ENCODE measurements at regions not wholly inside any gene's neighbourhood (a gene's known extent, or its start where the extent isn't known, plus 50 kb on each side); places are given as distances from the start of the nearest gene placed in this dataset.

DNA sequence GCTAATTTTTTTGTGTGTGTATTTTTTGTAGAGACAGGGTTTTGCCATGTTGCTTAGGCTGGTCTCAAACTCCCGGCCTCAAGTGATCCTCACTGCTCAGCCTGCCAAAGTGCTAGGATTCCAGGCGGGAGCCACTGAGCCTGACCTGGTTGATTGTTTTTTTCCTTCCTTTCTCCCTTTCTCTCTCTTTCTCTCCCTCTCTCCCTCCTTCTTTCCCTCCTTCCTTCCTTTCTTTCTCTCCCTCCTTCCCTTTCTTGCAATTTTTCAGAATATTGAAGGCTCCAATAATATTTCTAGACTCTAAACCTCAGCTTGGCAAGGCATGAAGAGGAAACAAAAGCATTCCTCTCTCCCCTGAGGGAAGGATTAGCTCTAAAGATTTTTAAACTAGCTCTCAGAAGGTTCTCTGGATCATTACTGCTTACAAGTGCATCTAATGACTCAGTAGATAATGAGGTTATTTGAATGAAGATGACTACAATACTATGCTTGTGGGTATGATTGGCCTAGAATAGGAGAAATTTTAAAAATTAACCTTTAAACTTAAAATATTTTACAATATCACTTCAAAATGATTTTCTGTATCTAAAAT lies 68.5 kb upstream of the GADD45A start:
- TF ChIP-seq POLR2A (IDR thresholded peaks at IDR 0.05), result no peak
- TF ChIP-seq, protein P1, sequence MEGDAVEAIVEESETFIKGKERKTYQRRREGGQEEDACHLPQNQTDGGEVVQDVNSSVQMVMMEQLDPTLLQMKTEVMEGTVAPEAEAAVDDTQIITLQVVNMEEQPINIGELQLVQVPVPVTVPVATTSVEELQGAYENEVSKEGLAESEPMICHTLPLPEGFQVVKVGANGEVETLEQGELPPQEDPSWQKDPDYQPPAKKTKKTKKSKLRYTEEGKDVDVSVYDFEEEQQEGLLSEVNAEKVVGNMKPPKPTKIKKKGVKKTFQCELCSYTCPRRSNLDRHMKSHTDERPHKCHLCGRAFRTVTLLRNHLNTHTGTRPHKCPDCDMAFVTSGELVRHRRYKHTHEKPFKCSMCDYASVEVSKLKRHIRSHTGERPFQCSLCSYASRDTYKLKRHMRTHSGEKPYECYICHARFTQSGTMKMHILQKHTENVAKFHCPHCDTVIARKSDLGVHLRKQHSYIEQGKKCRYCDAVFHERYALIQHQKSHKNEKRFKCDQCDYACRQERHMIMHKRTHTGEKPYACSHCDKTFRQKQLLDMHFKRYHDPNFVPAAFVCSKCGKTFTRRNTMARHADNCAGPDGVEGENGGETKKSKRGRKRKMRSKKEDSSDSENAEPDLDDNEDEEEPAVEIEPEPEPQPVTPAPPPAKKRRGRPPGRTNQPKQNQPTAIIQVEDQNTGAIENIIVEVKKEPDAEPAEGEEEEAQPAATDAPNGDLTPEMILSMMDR (IDR thresholded peaks at IDR 0.05), result no peak
- TF ChIP-seq EP300 (IDR thresholded peaks at IDR 0.05; ENCODE audit: low read depth), result no peak
- no peak for TF ChIP-seq POLR2AphosphoS5 (IDR thresholded peaks at IDR 0.05)
- in situ Hi-C loops (cut with MboI; ENCODE audit: low pct_ligation_motif_present in 1 of 4, low pct_unique_long_range_greater_than_20kb in 1 of 4, low sequenced_read_pairs in 3 of 4) (no loop called here), intact Hi-C loops (cut with DNase I; ENCODE audit: low total_unique reads) (no loop called here)
- H3K9me3 ChIP-seq, result no peaks in the 10 kb centered on the region
- WGBS, 2 donors (ENCODE audit: low coverage in 1 of 2), result 98% methylated on average over 2 of the region's 2 CpGs; no CpG with 5 or more reads in 1 of the 2 donors
- peaks cover 0 to 3% (median 1%) of the 10 kb centered on the region in 4 donors for H3K4me1 ChIP-seq
- no peaks in the 10 kb centered on the region for H3K36me3 ChIP-seq
- DNase-seq, result no peak
- no peaks in the 10 kb centered on the region for H3K27me3 ChIP-seq
- H3K27ac ChIP-seq, result no peak overlapping the region
- H3K4me3 ChIP-seq, result no peak overlapping the region

DNA sequence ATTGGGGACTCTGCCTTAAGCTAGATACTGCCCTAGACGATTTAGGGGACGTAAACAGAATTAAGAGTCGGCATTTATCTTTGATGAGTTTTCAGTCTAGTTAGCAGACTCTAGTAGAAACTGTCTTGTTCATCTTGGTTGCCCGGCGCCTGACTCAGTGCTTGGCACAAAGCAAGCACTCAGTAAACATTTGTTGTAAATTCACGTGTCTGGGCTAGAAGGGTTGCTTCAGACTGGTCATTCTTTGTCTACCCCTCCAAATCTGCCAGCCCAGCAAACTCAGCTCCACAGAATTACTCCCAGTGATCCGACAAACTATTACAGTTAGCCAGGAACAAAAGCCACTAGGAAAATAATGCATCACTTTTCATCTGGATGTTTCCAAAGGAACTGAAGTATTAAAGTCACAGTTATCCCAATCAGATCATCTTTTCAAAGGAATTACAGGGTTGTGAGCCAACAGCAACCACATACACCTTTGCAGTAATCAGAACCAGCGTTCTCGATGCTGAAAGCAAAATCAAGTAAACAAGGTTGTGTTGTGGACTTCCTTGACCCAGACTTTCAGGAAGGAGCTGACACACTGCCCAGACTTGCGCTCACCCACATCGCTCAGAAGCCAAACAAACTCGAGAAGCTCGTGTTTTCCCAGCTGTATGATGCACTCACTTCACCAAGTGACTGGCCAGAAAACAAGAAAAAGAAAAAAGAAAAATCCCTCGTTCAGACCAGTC lies 66.5 kb upstream of the GADD45A start:
- no peaks in the 10 kb centered on the region for H3K27me3 ChIP-seq
- H3K27ac ChIP-seq, result peak overlapping the region; percentile 39 to 70 (median 64)
- DNase-seq, result peak; percentile 31
- intact Hi-C loops (cut with DNase I; ENCODE audit: low total_unique reads), result no loop called here
- in situ Hi-C loops (cut with MboI; ENCODE audit: low pct_ligation_motif_present in 1 of 4, low pct_unique_long_range_greater_than_20kb in 1 of 4, low sequenced_read_pairs in 3 of 4), result no loop called here
- H3K4me1 ChIP-seq, result peaks cover 0 to 3% (median 1%) of the 10 kb centered on the region in 4 donors
- 25 to 40% methylated on average over 8 to 14 of the region's 14 CpGs for WGBS, 2 donors (ENCODE audit: low coverage in 1 of 2)
- no peak overlapping the region for H3K4me3 ChIP-seq
- no peaks in the 10 kb centered on the region for H3K9me3 ChIP-seq
- no peaks in the 10 kb centered on the region for H3K36me3 ChIP-seq
- TF ChIP-seq POLR2AphosphoS5 (IDR thresholded peaks at IDR 0.05), result peak in 1 of 3 donors; percentile 38
- no peak for TF ChIP-seq POLR2A (IDR thresholded peaks at IDR 0.05)

DNA sequence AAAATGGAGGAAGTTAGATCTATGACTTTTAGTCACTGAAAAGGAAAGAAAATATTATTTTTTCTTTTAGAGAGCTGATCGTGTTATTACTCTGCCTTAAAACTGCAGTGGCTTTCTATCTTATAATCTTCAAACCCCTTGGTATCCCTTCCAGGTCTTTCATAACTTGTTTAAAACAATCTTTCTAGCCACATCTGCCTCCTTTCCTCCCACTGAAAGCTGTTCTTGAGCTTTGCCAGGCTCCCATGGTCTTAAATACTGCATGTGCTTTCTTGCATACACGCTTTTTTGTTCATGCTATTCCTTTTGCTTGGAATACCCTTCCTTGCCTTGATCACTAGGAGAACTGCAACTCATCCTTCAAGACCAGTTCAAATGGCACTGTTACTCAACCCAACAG lies 65.9 kb upstream of the GADD45A start:
- in situ Hi-C loops (cut with MboI; ENCODE audit: low pct_ligation_motif_present in 1 of 4, low pct_unique_long_range_greater_than_20kb in 1 of 4, low sequenced_read_pairs in 3 of 4) (no loop called here), intact Hi-C loops (cut with DNase I; ENCODE audit: low total_unique reads) (no loop called here)
- TF ChIP-seq, protein P1 (IDR thresholded peaks at IDR 0.05), result no peak
- no peak for TF ChIP-seq POLR2AphosphoS5 (IDR thresholded peaks at IDR 0.05)
- TF ChIP-seq EP300 (IDR thresholded peaks at IDR 0.05; ENCODE audit: low read depth), result no peak
- TF ChIP-seq POLR2A (IDR thresholded peaks at IDR 0.05), result no peak
- Histone ChIP-seq H3K4me1 (peaks cover 0 to 3% (median 1%) of the 10 kb centered on the region in 4 donors), H3K9me3 (no peaks in the 10 kb centered on the region), H3K36me3 (no peaks in the 10 kb centered on the region), H3K27me3 (no peaks in the 10 kb centered on the region), H3K4me3 (no peak overlapping the region), H3K27ac (peak overlapping the region; percentile 39 to 70 (median 64))
- no peak for DNase-seq
- WGBS, 2 donors (ENCODE audit: low coverage in 1 of 2), result 62 to 71% methylated on average over 2 of the region's 2 CpGs

DNA sequence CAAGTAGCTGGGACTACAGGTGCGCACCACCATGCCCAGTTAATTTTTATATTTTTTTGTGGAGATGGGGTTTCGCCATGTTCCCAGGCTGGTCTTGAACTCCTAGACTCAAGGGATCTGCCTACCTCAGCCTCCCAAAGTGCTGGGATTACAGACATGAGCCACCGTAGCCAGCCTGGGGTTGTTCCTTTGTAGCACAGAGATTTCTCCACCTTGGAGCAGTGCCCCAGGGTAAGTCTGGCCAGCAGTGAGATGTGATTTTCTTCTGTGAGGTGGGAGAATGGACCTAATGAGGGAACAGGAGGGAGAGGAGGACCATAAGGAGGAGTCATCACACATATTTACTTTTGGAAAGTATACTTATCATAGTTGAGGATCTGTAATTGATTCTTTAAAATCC lies 61.1 kb upstream of the GADD45A start:
- no peak overlapping the region for H3K4me3 ChIP-seq
- H3K36me3 ChIP-seq, result no peaks in the 10 kb centered on the region
- no peaks in the 10 kb centered on the region for H3K4me1 ChIP-seq
- no peaks in the 10 kb centered on the region for H3K9me3 ChIP-seq
- no peak overlapping the region for H3K27ac ChIP-seq
- no peaks in the 10 kb centered on the region for H3K27me3 ChIP-seq
- in situ Hi-C loops (cut with MboI; ENCODE audit: low pct_ligation_motif_present in 1 of 4, low pct_unique_long_range_greater_than_20kb in 1 of 4, low sequenced_read_pairs in 3 of 4) (no loop called here), intact Hi-C loops (cut with DNase I; ENCODE audit: low total_unique reads) (no loop called here)
- TF ChIP-seq POLR2AphosphoS5 (IDR thresholded peaks at IDR 0.05), result no peak
- TF ChIP-seq, protein P1 (IDR thresholded peaks at IDR 0.05), result no peak
- no peak for TF ChIP-seq EP300 (IDR thresholded peaks at IDR 0.05; ENCODE audit: low read depth)
- TF ChIP-seq POLR2A (IDR thresholded peaks at IDR 0.05), result no peak
- no peak for DNase-seq
- WGBS, 2 donors (ENCODE audit: low coverage in 1 of 2), result 87 to 100% methylated on average over 2 to 3 of the region's 3 CpGs

Data from transverse colon (tissue), 4 donors.